GM10266 (cell line): ENCODE measurements at regions not wholly inside any gene's neighbourhood (a gene's known extent, or its start where the extent isn't known, plus 50 kb on each side); places are given as distances from the start of the nearest gene placed in this dataset.
"Not testable (repeated sequence)": the region's sequence is repeated elsewhere in the genome, so short reads cannot be mapped to it uniquely, and the experiment has no call there.

ENCODE experiments used
- DNase-seq: peaks from one replicate; pipeline ENCODE4 v3.0.0; 2012; ENCODE audit errors: extremely low spot score
- CTCF ChIP-seq: IDR thresholded peaks from 2 replicates; pipeline ENCODE4 v1.5.1; 2012; ENCODE audit warnings: mild to moderate bottlenecking, low read depth; ENCODE audit not compliant: control insufficient read depth, insufficient read depth; ENCODE audit errors: missing control alignments

GRCh38 chr2:133986081-133986837 lies 267.6 kb upstream of the MGAT5 start:
- DNase-seq = no peak
- TF ChIP-seq CTCF = no peak

GRCh38 chr2:133986881-133987795 lies 266.7 kb upstream of the MGAT5 start:
- DNase-seq = no peak
- no peak for TF ChIP-seq CTCF

- DNase-seq = no peak
- TF ChIP-seq CTCF = no peak
Measured at GRCh38 chr2:133988316-133988891, 265.5 kb upstream of the MGAT5 start.

GRCh38 chr2:133991606-133992168 lies 262.2 kb upstream of the MGAT5 start:
- TF ChIP-seq CTCF = no peak
- DNase-seq = no peak

GRCh38 chr2:133992454-133992853 lies 261.4 kb upstream of the MGAT5 start:
- no peak for TF ChIP-seq CTCF
- no peak for DNase-seq

- no peak for TF ChIP-seq CTCF
- no peak for DNase-seq
Measured at GRCh38 chr2:133993160-133993559, 260.7 kb upstream of the MGAT5 start.

GRCh38 chr2:133998726-133999125 lies 255.1 kb upstream of the MGAT5 start:
- not testable (repeated sequence) for DNase-seq
